IMR-90 (cell line): ENCODE measurements at regions not wholly inside any gene's neighbourhood (a gene's known extent, or its start where the extent isn't known, plus 50 kb on each side); places are given as distances from the start of the nearest gene placed in this dataset.

Experiments used
- ATAC-seq: fragments of 200-7000 bp; cut with Tn5 transposase; 2 replicates; pipeline ENCODE4 v1.9.1; 2020; ENCODE audit warnings: low read depth, mild to moderate bottlenecking, moderate library complexity
- BruUV-seq: library from RNA; stranded (reverse); fragments of 400-500 nt; replicated peaks from 2 replicates; lab custom pipeline; 2021; lab: Mats Ljungman, UMichigan
- CTCF ChIA-PET: fragments of 300-600 bp; formaldehyde crosslinking; extraction: SDS; loops from one replicate; lab custom pipeline; 2021; ENCODE audit warnings: antibody characterized with exemption; lab: Yijun Ruan, JAX
- POLR2A ChIA-PET: fragments of 300-600 bp; sonication (Branson Sonifier 250); formaldehyde crosslinking; loops from one replicate; lab custom pipeline; 2022; ENCODE audit warnings: antibody characterized with exemption; ENCODE audit not compliant: unreplicated experiment; lab: Charles Lee
- DNase-seq: peaks from one replicate; pipeline ENCODE4 v3.0.0; 2013
- H2AFZ ChIP-seq: replicated peaks from 2 replicates; pipeline ENCODE3; 2013; ENCODE audit warnings: low read length, mild to moderate bottlenecking; ENCODE audit not compliant: poor library complexity
- H2AK5ac ChIP-seq: 2 replicates; pipeline ENCODE4 v1.6.1; 2013; ENCODE audit warnings: low read depth, low read length, inconsistent platforms
- H2AK9ac ChIP-seq: replicated peaks from 2 replicates; pipeline ENCODE3; 2013; ENCODE audit warnings: mild to moderate bottlenecking, low read depth, low read length, moderate library complexity; ENCODE audit not compliant: poor library complexity
- H2BK120ac ChIP-seq: 2 replicates; pipeline ENCODE4 v1.6.1; 2013; ENCODE audit warnings: low read depth, low read length, inconsistent platforms
- H2BK15ac ChIP-seq: 3 replicates; pipeline ENCODE4 v1.6.1; 2013; ENCODE audit warnings: low read depth, low read length, inconsistent platforms
- H2BK20ac ChIP-seq: 2 replicates; pipeline ENCODE4 v1.6.1; 2013; ENCODE audit warnings: low read depth, mild to moderate bottlenecking, inconsistent platforms, low read length, moderate library complexity
- H2BK5ac ChIP-seq: 2 replicates; pipeline ENCODE4 v1.6.1; 2013; ENCODE audit warnings: mild to moderate bottlenecking, low read depth, low read length, inconsistent platforms; ENCODE audit not compliant: poor library complexity, severe bottlenecking
- H3K14ac ChIP-seq: replicated peaks from 2 replicates; pipeline ENCODE4 v1.6.1; 2013; ENCODE audit warnings: low read depth, low read length, inconsistent platforms
- H3K18ac ChIP-seq: 2 replicates; pipeline ENCODE4 v1.6.1; 2013; ENCODE audit warnings: low read depth, low read length, control low read depth
- H3K23ac ChIP-seq: 2 replicates; pipeline ENCODE4 v1.6.1; 2013; ENCODE audit warnings: low read depth, low read length, inconsistent platforms
- H3K27ac ChIP-seq: 2 replicates; pipeline ENCODE4 v1.5.1; 2013; ENCODE audit warnings: mild to moderate bottlenecking, control low read depth, low read length; ENCODE audit not compliant: insufficient read depth
- H3K27me3 ChIP-seq: 2 replicates; pipeline ENCODE4 v1.6.1; 2013; ENCODE audit warnings: low read length; ENCODE audit not compliant: control insufficient read depth, insufficient read depth
- H3K36me3 ChIP-seq: 2 replicates; pipeline ENCODE4 v1.6.1; 2013; ENCODE audit warnings: low read length, mixed read lengths; ENCODE audit not compliant: control insufficient read depth, insufficient read depth
- H3K4ac ChIP-seq: 2 replicates; pipeline ENCODE4 v1.6.1; 2013; ENCODE audit warnings: low read depth, low read length, inconsistent platforms
- H3K4me1 ChIP-seq: 2 replicates; pipeline ENCODE4 v1.6.1; 2013; ENCODE audit warnings: low read length, mixed read lengths; ENCODE audit not compliant: control insufficient read depth, insufficient read depth
- H3K4me2 ChIP-seq: 2 replicates; pipeline ENCODE4 v1.6.1; 2013; ENCODE audit warnings: low read depth, mild to moderate bottlenecking, control low read depth, low read length, moderate library complexity
- H3K4me3 ChIP-seq: 2 replicates; pipeline ENCODE4 v1.5.1; 2013; ENCODE audit warnings: low read depth, mild to moderate bottlenecking, control low read depth, low read length, moderate library complexity; ENCODE audit not compliant: insufficient read depth
- H3K56ac ChIP-seq: 2 replicates; pipeline ENCODE4 v1.6.1; 2013; ENCODE audit warnings: low read length, inconsistent platforms; ENCODE audit not compliant: insufficient read depth; ENCODE audit errors: extremely low read depth
- H3K79me1 ChIP-seq, 2 experiments: 2 replicates each; pipeline ENCODE4 v1.6.1; 2013; ENCODE audit warnings: low read length in 2 of 2, inconsistent platforms in 1 of 2, low read depth in 1 of 2
- H3K9ac ChIP-seq: 2 replicates; pipeline ENCODE4 v1.6.1; 2013; ENCODE audit warnings: low read depth, low read length, control low read depth
- H3K9me1 ChIP-seq: 2 replicates; pipeline ENCODE4 v1.6.1; 2013; ENCODE audit warnings: low read length, inconsistent platforms; ENCODE audit not compliant: insufficient read depth
- H3K9me3 ChIP-seq: 2 replicates; pipeline ENCODE4 v1.6.1; 2013; ENCODE audit warnings: low read length; ENCODE audit not compliant: control insufficient read depth, insufficient read depth
- H4K20me1 ChIP-seq: 2 replicates; pipeline ENCODE4 v1.6.1; 2013; ENCODE audit warnings: low read length, inconsistent platforms; ENCODE audit not compliant: insufficient read depth
- H4K5ac ChIP-seq: 2 replicates; pipeline ENCODE4 v1.6.1; 2013; ENCODE audit warnings: mild to moderate bottlenecking, low read depth, low read length, control low read depth
- H4K8ac ChIP-seq, 2 experiments: 2 replicates each; pipeline ENCODE4 v1.6.1; 2013; ENCODE audit warnings: low read depth in 2 of 2, low read length in 2 of 2, control low read depth in 1 of 2, inconsistent platforms in 1 of 2
- H4K91ac ChIP-seq: 2 replicates; pipeline ENCODE4 v1.6.1; 2013; ENCODE audit warnings: low read depth, low read length, inconsistent platforms; ENCODE audit not compliant: insufficient read depth
- BHLHE40 ChIP-seq: fragments of 150-350 bp; IDR thresholded peaks from 2 replicates; pipeline ENCODE4 v1.6.1; 2016; ENCODE audit warnings: mild to moderate bottlenecking, low read depth, low read length
- CEBPB ChIP-seq: IDR thresholded peaks from 2 replicates; pipeline ENCODE4 v1.6.1; 2012; ENCODE audit warnings: low read depth, low read length, improper control_type of control experiment
- CHD1 ChIP-seq: IDR thresholded peaks from 2 replicates; pipeline ENCODE4 v1.6.1; 2012; ENCODE audit warnings: low read depth, low read length, improper control_type of control experiment
- CTCF ChIP-seq: conservative IDR thresholded peaks from 2 replicates; pipeline ENCODE4 v1.5.1; 2012; ENCODE audit warnings: mild to moderate bottlenecking, low read depth, low read length, improper control_type of control experiment
- ELK1 ChIP-seq: fragments of 150-350 bp; IDR thresholded peaks from 2 replicates; pipeline ENCODE4 v1.6.1; 2016; ENCODE audit warnings: low read depth, mild to moderate bottlenecking, low read length, moderate library complexity, borderline replicate concordance
- FOS ChIP-seq: fragments of 150-350 bp; IDR thresholded peaks from 2 replicates; pipeline ENCODE4 v1.6.1; 2016; ENCODE audit warnings: low read depth, low read length
- MAFK ChIP-seq: IDR thresholded peaks from 2 replicates; pipeline ENCODE4 v1.6.1; 2012; ENCODE audit warnings: low read depth, low read length, improper control_type of control experiment
- MAZ ChIP-seq: IDR thresholded peaks from 2 replicates; pipeline ENCODE4 v1.6.1; 2012; ENCODE audit warnings: low read depth, mild to moderate bottlenecking, low read length, improper control_type of control experiment, moderate library complexity, borderline replicate concordance
- MXI1 ChIP-seq: IDR thresholded peaks from 2 replicates; pipeline ENCODE4 v1.6.1; 2012; ENCODE audit warnings: low read depth, mild to moderate bottlenecking, low read length, moderate library complexity, borderline replicate concordance
- NFE2L2 ChIP-seq: fragments of 150-350 bp; IDR thresholded peaks from 2 replicates; pipeline ENCODE4 v1.6.1; 2016; ENCODE audit warnings: low read depth, mild to moderate bottlenecking, low read length
- POLR2A ChIP-seq: IDR thresholded peaks from 2 replicates; pipeline ENCODE4 v1.6.1; 2012; ENCODE audit warnings: mild to moderate bottlenecking, low read depth, low read length
- RAD21 ChIP-seq: IDR thresholded peaks from 2 replicates; pipeline ENCODE4 v1.6.1; 2012; ENCODE audit warnings: low read length, improper control_type of control experiment
- RCOR1 ChIP-seq: IDR thresholded peaks from 2 replicates; pipeline ENCODE4 v1.6.1; 2012; ENCODE audit warnings: mild to moderate bottlenecking, low read length, improper control_type of control experiment; ENCODE audit not compliant: insufficient replicate concordance
- RFX5 ChIP-seq: IDR thresholded peaks from 2 replicates; pipeline ENCODE4 v1.8.0; 2012; ENCODE audit warnings: low read depth, mild to moderate bottlenecking, low read length, moderate library complexity
- USF2 ChIP-seq: fragments of 150-350 bp; IDR thresholded peaks from 2 replicates; pipeline ENCODE4 v1.6.1; 2017; ENCODE audit warnings: mild to moderate bottlenecking, antibody characterized with exemption, low read length, low read depth
- WGBS, 2 experiments: methylation state at CpG; one replicate each; pipeline versions ENCODE4 v1.1.5 to v1.1.7; 2013; ENCODE audit warnings: missing lambda C conversion rate in 2 of 2; ENCODE audit not compliant: insufficient read length in 1 of 2; ENCODE audit errors: extremely low coverage in 2 of 2; 5-methylcytosine and 5-hydroxymethylcytosine counted together
- dilution Hi-C: fragments of 300-500 bp; cut with HindIII; formaldehyde crosslinking; loops from one replicate; pipeline ENCODE4 v1.14.3; 2018; ENCODE audit warnings: low sequenced_read_pairs; ENCODE audit not compliant: unreplicated experiment
- in situ Hi-C: fragments of 300-500 bp; cut with MboI; formaldehyde crosslinking; loops from 3 replicates; pipeline ENCODE4 v1.14.3; 2019; ENCODE audit warnings: low sequenced_read_pairs, inconsistent platforms, mixed read lengths
- intact Hi-C: fragments of 100-400 bp; cut with micrococcal nuclease; formaldehyde crosslinking; loops from 2 replicates; pipeline ENCODE4 v1.10.0; 2022

GRCh38 chr18:70457788-70458187 is 168.9 kb downstream of the SOCS6 start:
- Histone ChIP-seq H3K36me3 (no peaks in the 10 kb centered on the region), H3K9me1 (no peaks in the 10 kb centered on the region), H4K20me1 (no peaks in the 10 kb centered on the region), H2AK9ac (no peak overlapping the region), H2BK15ac (no peak overlapping the region), H2BK5ac (no peak overlapping the region), H3K9ac (no peak overlapping the region), H3K9me3 (no peaks in the 10 kb centered on the region), H4K8ac (no peak overlapping the region), H4K91ac (no peak overlapping the region), H3K56ac (no peak overlapping the region), H2BK120ac (no peak overlapping the region), H3K4me1 (peaks cover 2% of the 10 kb centered on the region; the same call in 1 of the 2 replicates), H2AFZ (no peak overlapping the region), H3K27ac (no peak overlapping the region), H3K18ac (no peak overlapping the region), H3K79me1 (no peaks in the 10 kb centered on the region), H3K27me3 (peaks cover 2% of the 10 kb centered on the region), H3K23ac (no peak overlapping the region), H3K14ac (no peak overlapping the region), H3K4ac (no peak overlapping the region), H3K4me3 (no peak overlapping the region), H3K4me2 (no peak overlapping the region), H2BK20ac (no peak overlapping the region), H4K5ac (no peak overlapping the region), H2AK5ac (no peak overlapping the region)
- DNase-seq: no peak
- dilution Hi-C loops (no loop called here), intact Hi-C loops (loop anchor here (10.0 kb wide), 1 partner anchor 653 kb away; no protein-coding TSS in a partner anchor), in situ Hi-C loops (loop anchor here (10.0 kb wide), 1 partner anchor 363 kb away; no protein-coding TSS in a partner anchor)
- no peak for ATAC-seq
- TF ChIP-seq BHLHE40: no peak
- TF ChIP-seq FOS: no peak
- TF ChIP-seq MAZ: no peak
- no peak for TF ChIP-seq RFX5
- TF ChIP-seq CEBPB: no peak
- no peak for TF ChIP-seq MAFK
- no peak for TF ChIP-seq CHD1
- no peak for TF ChIP-seq USF2
- no peak for TF ChIP-seq CTCF
- no peak for TF ChIP-seq RAD21
- no peak for TF ChIP-seq ELK1
- TF ChIP-seq MXI1: no peak
- TF ChIP-seq NFE2L2: no peak
- no peak for TF ChIP-seq RCOR1
- TF ChIP-seq POLR2A: no peak
- CTCF ChIA-PET: no interaction called here
- WGBS, 2 experiments: no CpG with 5 or more reads among the region's 3 CpGs
- POLR2A ChIA-PET: no interaction called here
- no TSS peak for BruUV-seq
